OCI-LY7 (cell line): ENCODE measurements at regions not wholly inside any gene's neighbourhood (a gene's known extent, or its start where the extent isn't known, plus 50 kb on each side); places are given as distances from the start of the nearest gene placed in this dataset.

Experiments
- BruUV-seq: library from RNA; stranded (reverse); fragments of 400-500 nt; replicated peaks from 2 replicates; lab custom pipeline; 2021; lab: Mats Ljungman, UMichigan
- CTCF ChIA-PET: fragments of 300-600 bp; sonication (Branson Sonifier 250); formaldehyde crosslinking; loops from one replicate; lab custom pipeline; 2022; ENCODE audit warnings: antibody characterized with exemption; ENCODE audit not compliant: unreplicated experiment; lab: Charles Lee
- POLR2A ChIA-PET: fragments of 300-600 bp; sonication (Branson Sonifier 250); formaldehyde crosslinking; loops from one replicate; lab custom pipeline; 2022; ENCODE audit warnings: antibody characterized with exemption; lab: Charles Lee
- DNase-seq: peaks from one replicate; pipeline ENCODE4 v3.0.0-alpha.2; 2015; ENCODE audit warnings: low spot score
- H2AFZ ChIP-seq: fragments of 200-600 bp; sonication (generic), shearing (Covaris generic); 2 replicates; pipeline ENCODE4 v1.6.1; 2014; ENCODE audit warnings: mild to moderate bottlenecking, antibody characterized with exemption, low read length, moderate library complexity
- H3K27ac ChIP-seq: fragments of 200-600 bp; sonication (generic); 2 replicates; pipeline ENCODE4 v1.5.1; 2014; ENCODE audit warnings: mixed run types, low read depth, mild to moderate bottlenecking, moderate library complexity, low read length, inconsistent platforms; ENCODE audit not compliant: poor library complexity, severe bottlenecking
- H3K36me3 ChIP-seq: fragments of 200-600 bp; sonication (generic); 2 replicates; pipeline ENCODE4 v1.6.1; 2014; ENCODE audit warnings: mild to moderate bottlenecking, antibody characterized with exemption, low read length, moderate library complexity, mixed read lengths; ENCODE audit not compliant: insufficient read depth
- H3K4me1 ChIP-seq: fragments of 200-600 bp; sonication (generic); 2 replicates; pipeline ENCODE4 v1.5.1; 2014; ENCODE audit warnings: mild to moderate bottlenecking, low read length; ENCODE audit not compliant: insufficient read depth, poor library complexity, severe bottlenecking
- H3K4me2 ChIP-seq: fragments of 200-600 bp; sonication (generic); 2 replicates; pipeline ENCODE4 v1.6.1; 2014; ENCODE audit warnings: mild to moderate bottlenecking, low read length
- H3K4me3 ChIP-seq: fragments of 200-600 bp; sonication (generic); 2 replicates; pipeline ENCODE4 v1.5.1; 2014; ENCODE audit warnings: mild to moderate bottlenecking, low read depth, low read length; ENCODE audit not compliant: poor library complexity, severe bottlenecking
- H3K79me2 ChIP-seq: fragments of 200-600 bp; sonication (generic); 2 replicates; pipeline ENCODE4 v1.6.1; 2016; ENCODE audit warnings: low read depth, mild to moderate bottlenecking, low read length, moderate library complexity, mixed read lengths; ENCODE audit not compliant: insufficient read depth
- H3K9me2 ChIP-seq: fragments of 200-600 bp; sonication (generic); 2 replicates; pipeline ENCODE4 v1.6.1; 2016; ENCODE audit warnings: mild to moderate bottlenecking, low read length, mixed read lengths; ENCODE audit not compliant: insufficient read depth
- H3K9me3 ChIP-seq: fragments of 200-600 bp; sonication (generic); 2 replicates; pipeline ENCODE4 v1.6.1; 2014; ENCODE audit warnings: mild to moderate bottlenecking, mixed run types, low read length, mixed read lengths
- H4K20me1 ChIP-seq: fragments of 200-600 bp; sonication (generic); 2 replicates; pipeline ENCODE4 v1.6.1; 2014; ENCODE audit warnings: mild to moderate bottlenecking, antibody characterized with exemption, low read length, moderate library complexity, mixed read lengths; ENCODE audit not compliant: insufficient read depth
- EZH2phosphoT487 ChIP-seq: fragments of 200-600 bp; sonication (generic); IDR thresholded peaks from 2 replicates; pipeline ENCODE4 v1.6.1; 2018; ENCODE audit warnings: low read depth, borderline replicate concordance, mild to moderate bottlenecking, mixed run types, antibody characterized with exemption, low read length, moderate library complexity, mixed read lengths
- intact Hi-C: fragments of 100-400 bp; cut with micrococcal nuclease; formaldehyde crosslinking; loops from one replicate; pipeline ENCODE4 v1.10.0; 2022; ENCODE audit not compliant: unreplicated experiment
- TF ChIP-seq, protein P1 (sequence below): fragments of 200-600 bp; sonication (generic); conservative IDR thresholded peaks from 2 replicates; pipeline ENCODE4 v1.5.1; 2014; ENCODE audit warnings: mild to moderate bottlenecking, antibody characterized with exemption, low read length, moderate library complexity, mixed read lengths

DNA sequence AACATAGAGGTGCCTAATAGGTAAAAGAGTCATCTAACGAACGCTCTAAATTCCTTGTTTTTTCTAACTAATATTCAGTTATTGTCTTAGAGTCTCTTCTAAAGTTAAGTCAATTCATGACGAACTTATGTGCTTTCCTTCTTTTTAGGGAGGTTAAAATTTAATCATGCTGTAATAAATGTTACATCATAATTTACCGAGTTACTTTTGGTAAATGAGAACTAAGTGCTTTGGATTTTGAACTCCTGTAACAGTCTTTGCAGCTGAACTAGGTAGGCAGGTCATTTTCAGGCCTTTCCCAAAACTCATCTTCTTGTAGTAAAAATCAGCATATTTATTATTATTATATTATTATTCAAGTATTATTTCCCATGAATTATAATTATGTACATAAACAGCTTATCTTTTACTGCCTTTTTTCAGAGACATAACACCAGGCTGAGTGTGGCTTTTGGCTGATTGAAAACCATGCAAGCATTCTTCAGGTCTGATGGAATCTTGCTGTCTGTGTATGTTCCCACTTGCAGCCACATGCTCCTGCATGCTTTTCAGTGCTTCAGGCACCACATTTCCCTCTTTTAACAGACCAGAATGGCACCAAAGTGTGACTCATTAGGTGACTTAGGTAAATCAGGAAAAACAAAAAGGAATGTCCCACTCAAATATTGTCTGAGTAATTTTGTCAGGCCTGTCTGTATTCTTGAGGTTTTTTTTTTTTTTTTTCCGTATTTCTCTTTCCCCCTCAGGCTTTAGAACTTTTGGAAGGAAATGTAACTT, 81.0 kb upstream of the CD55 start:
- Histone ChIP-seq H3K9me3 (no peaks in the 10 kb centered on the region), H3K9me2 (no peaks in the 10 kb centered on the region), H3K4me2 (no peak overlapping the region), H4K20me1 (no peaks in the 10 kb centered on the region), H2AFZ (no peak overlapping the region), H3K79me2 (no peaks in the 10 kb centered on the region), H3K4me3 (no peak overlapping the region), H3K36me3 (no peaks in the 10 kb centered on the region), H3K27ac (no peak overlapping the region), H3K4me1 (no peaks in the 10 kb centered on the region)
- intact Hi-C loops = no loop called here
- no peak for TF ChIP-seq EZH2phosphoT487
- no TSS peak for BruUV-seq
- ChIA-PET POLR2A (interaction anchor here (0.6 kb wide), 1 partner anchor 38 kb away, joined by 3 read pairs; no protein-coding TSS in a partner anchor), CTCF (no interaction called here)
- DNase-seq = no peak

- CTCF ChIA-PET = no interaction called here
- H3K4me1 ChIP-seq = no peaks in the 10 kb centered on the region
- H3K36me3 ChIP-seq = no peaks in the 10 kb centered on the region
- H3K79me2 ChIP-seq = no peaks in the 10 kb centered on the region
- TF ChIP-seq EZH2phosphoT487 = no peak
- TF ChIP-seq, protein P1, sequence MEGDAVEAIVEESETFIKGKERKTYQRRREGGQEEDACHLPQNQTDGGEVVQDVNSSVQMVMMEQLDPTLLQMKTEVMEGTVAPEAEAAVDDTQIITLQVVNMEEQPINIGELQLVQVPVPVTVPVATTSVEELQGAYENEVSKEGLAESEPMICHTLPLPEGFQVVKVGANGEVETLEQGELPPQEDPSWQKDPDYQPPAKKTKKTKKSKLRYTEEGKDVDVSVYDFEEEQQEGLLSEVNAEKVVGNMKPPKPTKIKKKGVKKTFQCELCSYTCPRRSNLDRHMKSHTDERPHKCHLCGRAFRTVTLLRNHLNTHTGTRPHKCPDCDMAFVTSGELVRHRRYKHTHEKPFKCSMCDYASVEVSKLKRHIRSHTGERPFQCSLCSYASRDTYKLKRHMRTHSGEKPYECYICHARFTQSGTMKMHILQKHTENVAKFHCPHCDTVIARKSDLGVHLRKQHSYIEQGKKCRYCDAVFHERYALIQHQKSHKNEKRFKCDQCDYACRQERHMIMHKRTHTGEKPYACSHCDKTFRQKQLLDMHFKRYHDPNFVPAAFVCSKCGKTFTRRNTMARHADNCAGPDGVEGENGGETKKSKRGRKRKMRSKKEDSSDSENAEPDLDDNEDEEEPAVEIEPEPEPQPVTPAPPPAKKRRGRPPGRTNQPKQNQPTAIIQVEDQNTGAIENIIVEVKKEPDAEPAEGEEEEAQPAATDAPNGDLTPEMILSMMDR = no peak
- intact Hi-C loops = no loop called here
- no peaks in the 10 kb centered on the region for H3K9me2 ChIP-seq
- no peaks in the 10 kb centered on the region for H4K20me1 ChIP-seq
- no peak overlapping the region for H3K27ac ChIP-seq
- BruUV-seq = no TSS peak
- POLR2A ChIA-PET = no interaction called here
- no peaks in the 10 kb centered on the region for H3K9me3 ChIP-seq
- no peak overlapping the region for H3K4me2 ChIP-seq
- no peak for DNase-seq
- no peak overlapping the region for H3K4me3 ChIP-seq
- no peak overlapping the region for H2AFZ ChIP-seq
Observed at GRCh38 chr1:207241164-207241934, 80.1 kb upstream of the CD55 start.

DNA sequence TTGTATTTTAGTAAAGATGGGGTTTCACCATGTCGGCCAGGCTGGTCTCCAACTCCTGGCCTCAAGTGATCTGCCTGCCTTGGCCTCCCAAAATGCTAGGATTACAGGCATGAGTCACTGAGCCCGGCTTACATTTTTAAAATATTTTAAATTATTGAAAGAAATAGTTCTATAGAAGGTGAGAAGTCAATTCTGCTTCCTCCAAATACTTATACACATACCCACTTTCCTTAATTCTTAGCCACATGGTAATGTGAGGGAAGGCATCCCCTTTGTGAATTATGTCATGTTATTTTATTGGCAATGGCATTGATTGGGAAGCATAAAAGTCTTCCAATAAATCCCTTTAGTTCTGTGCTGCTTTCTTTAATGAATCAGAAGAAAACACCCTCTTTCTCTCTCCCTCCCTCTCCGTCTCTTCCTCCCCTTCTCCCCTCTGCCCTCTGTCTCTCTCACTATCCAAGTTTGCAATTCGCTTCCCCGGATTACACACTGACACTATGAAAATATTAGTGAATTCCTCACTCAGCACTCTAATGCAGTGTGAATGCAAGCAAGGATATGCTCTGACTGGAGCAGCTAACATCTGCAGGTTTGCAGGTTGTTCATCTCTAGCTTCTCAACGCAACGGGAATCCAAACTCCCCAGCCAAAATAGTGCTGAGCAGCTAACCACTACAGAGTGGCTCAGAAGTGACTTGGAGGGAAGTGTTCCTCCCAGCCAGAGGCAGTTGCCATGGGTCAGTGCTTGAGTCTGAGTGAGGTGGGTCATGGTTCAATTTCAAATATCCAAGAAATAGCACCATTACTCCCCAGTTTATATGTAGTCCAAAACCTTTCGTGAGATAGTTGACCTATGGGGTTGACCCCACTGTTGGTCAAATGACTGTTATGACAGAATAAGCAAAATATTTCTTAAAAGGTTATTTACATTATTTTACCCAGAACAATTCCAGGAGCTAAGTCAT, 77.8 kb upstream of the CD55 start:
- no peaks in the 10 kb centered on the region for H3K79me2 ChIP-seq
- no peaks in the 10 kb centered on the region for H3K9me3 ChIP-seq
- ChIA-PET POLR2A (no interaction called here), CTCF (no interaction called here)
- H3K36me3 ChIP-seq = no peaks in the 10 kb centered on the region
- intact Hi-C loops = no loop called here
- no peak overlapping the region for H3K4me2 ChIP-seq
- no peak overlapping the region for H3K27ac ChIP-seq
- no peaks in the 10 kb centered on the region for H3K9me2 ChIP-seq
- DNase-seq = no peak
- no TSS peak for BruUV-seq
- TF ChIP-seq EZH2phosphoT487 = no peak
- no peaks in the 10 kb centered on the region for H3K4me1 ChIP-seq
- no peaks in the 10 kb centered on the region for H4K20me1 ChIP-seq
- H3K4me3 ChIP-seq = no peak overlapping the region
- no peak overlapping the region for H2AFZ ChIP-seq
